ENCODE measurements at regions not wholly inside any gene's neighbourhood (a gene's known extent, or its start where the extent isn't known, plus 50 kb on each side); places are given as distances from the start of the nearest gene placed in this dataset.
"Not testable (repeated sequence)": the region's sequence is repeated elsewhere in the genome, so short reads cannot be mapped to it uniquely, and the experiment has no call there.

- DNase-seq (ENCODE audit: low spot score), result no peak
Measured at GRCh38 chr3:187852842-187853730, 107.8 kb upstream of the BCL6 start.

GRCh38 chr3:187855131-187855530 lies 109.9 kb upstream of the BCL6 start:
- no peak for DNase-seq (ENCODE audit: low spot score)

GRCh38 chr3:187856555-187856954 lies 111.3 kb upstream of the BCL6 start:
- no peak for DNase-seq (ENCODE audit: low spot score)

- DNase-seq (ENCODE audit: low spot score), result no peak
Measured at GRCh38 chr3:187858041-187858440, 112.8 kb upstream of the BCL6 start.

GRCh38 chr3:187858711-187859110 lies 113.4 kb upstream of the BCL6 start:
- DNase-seq (ENCODE audit: low spot score), result no peak

GRCh38 chr3:187862701-187863277 lies 117.5 kb upstream of the BCL6 start:
- DNase-seq (ENCODE audit: low spot score), result not testable (repeated sequence)

GRCh38 chr3:187870360-187871203 lies 125.3 kb upstream of the BCL6 start:
- DNase-seq (ENCODE audit: low spot score), result no peak

GRCh38 chr3:187871204-187871591 lies 125.9 kb upstream of the BCL6 start:
- DNase-seq (ENCODE audit: low spot score), result no peak

- no peak for DNase-seq (ENCODE audit: low spot score)
Measured at GRCh38 chr3:187871848-187872247, 126.6 kb upstream of the BCL6 start.

GRCh38 chr3:187873843-187874242 lies 128.6 kb upstream of the BCL6 start:
- DNase-seq (ENCODE audit: low spot score), result no peak

- no peak for DNase-seq (ENCODE audit: low spot score)
Measured at GRCh38 chr3:187875863-187876262, 130.6 kb upstream of the BCL6 start.

- no peak for DNase-seq (ENCODE audit: low spot score)
Measured at GRCh38 chr3:187878772-187879518, 133.7 kb upstream of the BCL6 start.

GRCh38 chr3:187880441-187880840 lies 135.2 kb upstream of the BCL6 start:
- DNase-seq (ENCODE audit: low spot score), result no peak

- DNase-seq (ENCODE audit: low spot score), result no peak
Measured at GRCh38 chr3:187880851-187881250, 135.6 kb upstream of the BCL6 start.

GRCh38 chr3:187888701-187889100 lies 143.4 kb upstream of the BCL6 start:
- DNase-seq (ENCODE audit: low spot score), result no peak

GRCh38 chr3:187889106-187889505 lies 143.8 kb upstream of the BCL6 start:
- no peak for DNase-seq (ENCODE audit: low spot score)

GRCh38 chr3:187889601-187890404 lies 144.5 kb upstream of the BCL6 start:
- DNase-seq (ENCODE audit: low spot score), result peak; percentile 35

- not testable (repeated sequence) for DNase-seq (ENCODE audit: low spot score)
Measured at GRCh38 chr3:187890405-187890752, 145.1 kb upstream of the BCL6 start.

- no peak for DNase-seq (ENCODE audit: low spot score)
Measured at GRCh38 chr3:187896646-187897045, 151.4 kb upstream of the BCL6 start.

GRCh38 chr3:187899246-187899645 lies 154.0 kb upstream of the BCL6 start:
- DNase-seq (ENCODE audit: low spot score), result no peak
